Kidney glomerular epithelial cell (primary cell): ENCODE measurements at regions not wholly inside any gene's neighbourhood (a gene's known extent, or its start where the extent isn't known, plus 50 kb on each side); places are given as distances from the start of the nearest gene placed in this dataset.

Experiments used
- DNase-seq: peaks from one replicate; lab custom pipeline; 2025; lab: John Stamatoyannopoulos, UW

GRCh38 chr2:78301166-78301789 is 724.2 kb upstream of the REG3G start:
- no peak for DNase-seq

- no peak for DNase-seq
These were observed 720.8 kb upstream of the REG3G start for GRCh38 chr2:78304678-78305077.

GRCh38 chr2:78309460-78309859 is 716.0 kb upstream of the REG3G start:
- DNase-seq = no peak

- DNase-seq = no peak
These were observed 710.1 kb upstream of the REG3G start for GRCh38 chr2:78315368-78315767.

- DNase-seq = no peak
These were observed 707.2 kb upstream of the REG3G start for GRCh38 chr2:78318275-78318674.

GRCh38 chr2:78330193-78330592 is 695.3 kb upstream of the REG3G start:
- DNase-seq = no peak

GRCh38 chr2:78351208-78351607 is 674.3 kb upstream of the REG3G start:
- no peak for DNase-seq

- no peak for DNase-seq
These were observed 672.3 kb upstream of the REG3G start for GRCh38 chr2:78353168-78353567.

- no peak for DNase-seq
These were observed 669.5 kb upstream of the REG3G start for GRCh38 chr2:78355967-78356366.

- no peak for DNase-seq
These were observed 641.9 kb upstream of the REG3G start for GRCh38 chr2:78383576-78383975.

GRCh38 chr2:78397198-78397597 is 628.3 kb upstream of the REG3G start:
- no peak for DNase-seq

- DNase-seq = no peak
These were observed 617.3 kb upstream of the REG3G start for GRCh38 chr2:78407960-78408794.

GRCh38 chr2:78408795-78409118 is 616.7 kb upstream of the REG3G start:
- DNase-seq = no peak

GRCh38 chr2:78411303-78411702 is 614.2 kb upstream of the REG3G start:
- no peak for DNase-seq

GRCh38 chr2:78416625-78417300 is 608.7 kb upstream of the REG3G start:
- DNase-seq = no peak

- no peak for DNase-seq
These were observed 608.1 kb upstream of the REG3G start for GRCh38 chr2:78417355-78417754.

- DNase-seq = no peak
These were observed 607.5 kb upstream of the REG3G start for GRCh38 chr2:78418021-78418420.

- DNase-seq = no peak
These were observed 605.4 kb upstream of the REG3G start for GRCh38 chr2:78420132-78420531.

GRCh38 chr2:78423631-78424030 is 601.9 kb upstream of the REG3G start:
- DNase-seq = no peak

GRCh38 chr2:78427170-78427569 is 598.3 kb upstream of the REG3G start:
- no peak for DNase-seq

GRCh38 chr2:78431241-78431640 is 594.3 kb upstream of the REG3G start:
- DNase-seq = no peak

GRCh38 chr2:78439122-78439521 is 586.4 kb upstream of the REG3G start:
- no peak for DNase-seq

GRCh38 chr2:78455586-78455985 is 569.9 kb upstream of the REG3G start:
- no peak for DNase-seq
